Fibroblast of skin of right quadriceps (primary cell): ENCODE measurements at regions not wholly inside any gene's neighbourhood (a gene's known extent, or its start where the extent isn't known, plus 50 kb on each side); places are given as distances from the start of the nearest gene placed in this dataset.

ENCODE experiments used
- DNase-seq: peaks from one replicate; pipeline ENCODE4 v3.0.0-alpha.2; 2013

DNA sequence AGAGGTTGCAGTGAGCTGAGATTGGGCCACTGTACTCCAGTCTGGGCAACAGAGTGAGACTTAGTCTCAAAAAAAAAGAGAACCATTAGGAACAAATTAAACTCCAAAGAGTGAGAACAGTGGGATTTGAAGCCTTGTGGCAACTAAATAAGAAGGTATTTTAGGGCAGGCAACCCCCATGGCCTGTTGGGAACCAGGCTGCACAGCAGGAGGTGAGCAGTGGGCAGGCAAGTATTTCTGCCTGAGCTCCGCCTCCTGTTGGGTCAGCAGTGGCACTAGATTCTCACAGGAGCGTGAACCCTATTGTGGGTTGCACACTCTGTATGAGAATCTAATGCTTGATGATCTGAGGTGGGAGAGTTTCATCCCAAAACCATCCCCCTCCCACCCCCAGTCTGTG, 57.6 kb upstream of the MED9 start:
- DNase-seq, result no peak

DNA sequence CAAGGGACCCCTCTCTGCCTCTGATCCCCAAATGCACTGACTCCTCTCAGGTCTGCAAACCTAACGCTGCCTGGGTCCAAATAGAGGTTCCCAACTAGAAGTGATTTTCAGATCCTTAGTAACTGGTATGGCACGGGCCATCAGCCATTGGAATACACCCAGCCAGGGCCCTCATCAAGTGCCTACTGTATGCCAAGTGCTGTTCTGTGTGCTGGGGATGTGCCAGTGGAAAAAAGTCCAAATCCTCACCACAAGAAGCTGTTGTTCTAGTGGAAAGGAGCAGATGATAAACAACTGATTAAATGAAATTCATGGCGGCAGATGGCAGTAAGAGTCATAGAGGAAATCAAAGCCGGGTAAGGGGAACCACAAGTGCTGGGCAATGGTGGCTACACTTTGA, 57.2 kb upstream of the MED9 start:
- DNase-seq, result no peak

DNA sequence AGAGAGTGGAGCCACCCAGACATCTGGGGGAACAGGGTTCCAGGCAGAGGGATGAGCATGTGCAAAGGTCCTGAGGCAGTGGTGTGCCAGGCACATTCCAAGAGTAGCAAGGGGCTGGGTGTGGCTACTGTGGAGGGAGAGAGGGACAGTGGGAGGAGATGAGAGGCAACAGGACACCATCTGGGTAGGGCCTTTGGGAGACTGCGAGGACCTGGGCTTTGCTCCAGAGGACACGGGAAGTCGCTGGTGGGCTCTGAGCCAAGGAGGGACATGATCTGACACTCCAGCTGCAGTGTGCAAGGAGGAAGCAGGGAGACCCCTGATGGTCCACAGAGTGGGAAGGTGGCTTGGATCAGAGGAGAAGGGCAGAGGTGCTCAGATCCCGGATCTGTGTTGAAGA, 56.7 kb upstream of the MED9 start:
- DNase-seq, result no peak

DNA sequence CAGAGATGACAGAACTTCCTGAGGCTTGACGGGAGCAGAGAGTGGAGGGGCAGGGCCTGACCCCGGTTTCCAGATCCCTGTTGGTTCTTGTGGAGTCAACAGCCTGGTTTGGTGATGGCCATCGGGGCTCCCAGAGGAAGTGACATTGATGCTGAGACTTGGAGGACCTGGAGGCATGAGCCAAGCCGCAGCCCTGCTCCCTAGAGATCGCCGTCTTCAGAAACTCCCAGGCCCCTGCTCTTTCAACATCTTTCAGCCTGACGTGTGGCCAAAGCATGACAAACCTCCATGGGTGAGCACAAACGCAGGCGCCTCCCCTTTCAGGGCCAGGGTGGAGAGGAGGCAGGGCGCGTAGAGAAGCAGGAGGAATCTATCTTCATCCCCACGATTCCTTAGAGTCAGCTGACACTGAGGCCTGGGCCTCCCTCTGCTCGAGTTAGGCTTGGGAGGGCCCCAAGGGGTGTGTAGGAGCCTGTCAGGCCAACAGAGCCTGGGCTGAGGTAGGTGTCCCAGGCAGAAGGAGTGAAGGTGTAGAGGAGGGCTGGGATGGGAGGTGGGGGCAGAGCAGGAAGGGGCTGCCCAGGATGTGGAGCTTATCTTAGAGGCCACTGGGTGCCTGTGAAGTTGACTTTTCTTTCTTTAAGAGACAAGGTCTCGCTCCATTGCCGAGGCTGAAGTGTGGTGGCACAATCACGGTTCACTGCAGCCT, 56.1 kb upstream of the MED9 start:
- peak; percentile 51 for DNase-seq

DNA sequence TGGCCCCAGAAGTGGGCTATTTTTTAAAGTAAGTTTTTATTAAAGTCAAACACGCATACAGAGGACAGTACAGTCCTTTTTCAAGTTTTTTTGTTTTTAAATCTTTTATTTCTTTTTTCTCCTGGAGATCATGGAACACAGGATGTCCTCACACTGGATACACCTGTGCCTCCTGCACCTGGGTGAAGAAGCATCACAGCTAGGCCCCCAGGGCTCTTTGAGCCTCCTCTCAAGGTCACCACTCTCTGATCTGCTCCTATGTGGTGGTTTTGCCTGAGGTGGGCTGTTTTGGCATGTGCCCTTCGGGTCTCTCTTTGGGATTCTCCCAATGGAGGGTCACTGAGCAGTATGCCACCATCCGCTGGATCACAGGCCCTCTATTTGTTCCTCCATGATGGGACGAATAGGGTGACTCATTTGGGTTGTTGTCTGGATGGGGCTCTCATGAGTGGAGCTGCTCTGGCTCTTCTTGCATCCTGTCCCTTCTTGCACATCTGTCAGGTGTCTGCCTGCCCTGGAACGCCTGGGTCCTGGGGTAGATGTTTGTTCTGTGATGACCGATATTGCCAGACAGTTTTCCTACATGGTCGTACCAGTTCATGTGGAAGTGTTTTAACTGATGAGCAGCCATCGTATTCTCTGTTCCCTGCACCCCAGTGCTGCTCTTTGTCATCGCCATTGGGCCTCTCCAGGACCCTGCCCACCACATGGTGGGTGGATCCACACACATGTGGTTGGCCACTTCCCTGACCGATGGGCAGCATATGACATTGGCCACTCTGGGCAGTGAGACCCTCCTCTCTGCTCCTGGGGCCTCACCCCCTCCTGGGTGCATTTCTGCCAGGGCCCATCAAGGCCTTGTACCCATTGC, 55.2 kb upstream of the MED9 start:
- no peak for DNase-seq

DNA sequence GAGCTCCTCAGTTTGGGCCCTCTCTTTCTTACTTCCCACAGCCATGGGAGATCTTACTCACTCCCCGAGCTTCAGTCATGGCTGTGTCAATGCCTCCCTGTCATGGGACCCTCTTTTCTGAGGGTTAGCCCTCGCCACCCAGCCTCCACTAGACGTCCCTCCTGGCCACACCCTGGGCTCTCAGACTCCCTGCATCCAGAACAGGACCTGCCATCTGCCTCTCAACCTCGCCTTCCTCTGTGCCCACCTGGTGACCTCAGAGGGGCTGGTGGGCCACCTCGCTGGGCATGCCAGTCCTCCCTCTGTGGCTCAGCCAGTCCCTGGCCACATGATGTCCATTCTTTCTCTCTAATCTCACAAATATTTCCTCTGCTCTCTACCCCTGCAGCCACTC, 54.6 kb upstream of the MED9 start:
- DNase-seq, result no peak

DNA sequence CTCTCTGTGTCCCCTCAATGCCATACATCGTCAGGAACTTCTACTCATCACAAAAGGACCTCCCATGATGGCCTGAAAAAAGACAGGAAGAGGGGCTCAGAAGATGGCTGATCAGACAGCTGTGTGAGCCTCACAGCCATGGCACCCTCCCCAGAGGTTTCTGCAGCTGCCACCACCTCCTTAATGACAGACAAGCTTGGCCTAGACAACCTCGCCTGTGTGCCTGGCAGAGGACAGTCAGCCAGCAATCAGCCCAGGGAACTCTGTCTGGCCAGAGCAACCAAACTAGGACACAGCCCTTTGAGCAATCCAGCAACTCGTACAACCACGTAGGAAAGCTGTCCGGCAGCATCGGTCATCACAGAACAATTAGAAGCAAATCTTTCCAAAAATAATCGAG, 54.2 kb upstream of the MED9 start:
- DNase-seq, result no peak

DNA sequence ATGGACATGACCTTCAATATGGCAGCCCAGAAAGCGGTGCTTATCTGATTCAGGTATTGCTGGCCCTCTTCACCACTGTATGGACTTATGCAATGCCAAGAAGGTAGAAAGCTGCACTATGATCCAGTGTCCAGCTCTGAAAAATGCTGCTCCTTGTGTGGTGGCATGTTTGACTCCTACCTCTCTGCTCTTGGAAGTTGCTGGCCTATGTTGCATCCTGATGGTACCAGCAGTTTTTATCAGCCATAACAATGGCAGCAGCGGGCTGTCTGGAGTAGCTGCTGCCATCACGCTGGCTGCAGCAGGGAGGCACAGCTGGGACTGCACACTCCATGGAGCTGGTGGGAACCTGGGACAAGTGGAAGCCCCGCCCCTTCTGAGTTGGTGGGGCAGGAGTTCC, 53.1 kb upstream of the MED9 start:
- DNase-seq, result no peak

DNA sequence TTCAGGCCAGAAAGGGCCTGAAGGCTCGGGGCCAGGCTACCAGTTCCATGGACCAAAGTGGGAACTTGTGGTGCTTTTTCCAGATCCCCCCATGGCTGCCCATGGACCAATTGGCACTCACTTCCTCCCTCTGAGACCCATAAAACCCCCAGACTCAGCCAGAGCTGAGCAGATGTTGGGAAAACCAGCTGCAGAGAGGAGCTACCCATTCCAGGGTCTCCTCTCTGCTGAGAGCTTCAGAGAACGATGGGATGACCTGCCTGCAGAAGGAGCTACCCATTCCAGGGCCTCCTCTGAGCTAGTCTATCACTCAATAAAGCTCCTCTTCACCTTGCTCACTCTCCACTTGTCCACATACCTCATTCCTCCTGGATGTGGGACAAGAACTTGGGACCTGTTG, 52.2 kb upstream of the MED9 start:
- no peak for DNase-seq

DNA sequence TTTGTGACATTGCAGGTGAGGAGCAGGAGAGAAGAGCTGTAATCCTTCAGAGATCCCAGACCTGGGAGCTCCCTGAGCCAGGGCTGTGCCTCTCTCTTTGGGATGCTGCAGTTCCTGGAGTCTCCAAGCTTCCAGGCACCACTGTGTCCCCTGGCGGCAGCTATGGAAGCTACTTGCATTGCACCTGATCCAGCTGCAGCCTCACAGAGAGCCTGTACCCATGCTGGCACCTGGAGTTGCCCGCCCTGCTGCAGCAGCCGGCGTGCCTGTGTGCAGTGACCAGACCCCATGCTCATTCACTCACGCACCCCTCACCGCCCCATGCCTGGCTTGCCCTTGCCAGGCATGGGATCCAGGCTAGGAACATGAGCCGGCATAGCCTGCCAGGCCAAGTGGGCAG, 51.8 kb upstream of the MED9 start:
- DNase-seq, result no peak

DNA sequence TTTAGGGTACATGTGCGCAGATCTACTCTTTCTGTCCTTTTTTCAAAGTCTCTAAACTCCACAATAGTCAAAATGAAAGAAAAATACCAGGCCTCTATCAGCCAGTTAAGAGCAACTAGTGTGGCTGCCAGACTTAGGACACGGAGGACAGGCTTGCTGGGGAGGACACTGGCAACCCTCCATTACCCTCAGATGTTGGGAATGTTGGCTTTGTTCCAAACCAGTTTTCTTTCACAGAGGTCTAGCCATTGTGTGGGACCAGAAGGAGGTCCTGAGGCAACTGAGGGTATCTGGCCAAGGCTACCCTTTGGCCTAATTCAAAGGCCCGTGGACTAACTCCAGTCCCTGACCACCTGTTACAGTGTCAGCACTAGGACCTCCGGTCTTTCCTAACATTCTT, 51.2 kb upstream of the MED9 start:
- no peak for DNase-seq

DNA sequence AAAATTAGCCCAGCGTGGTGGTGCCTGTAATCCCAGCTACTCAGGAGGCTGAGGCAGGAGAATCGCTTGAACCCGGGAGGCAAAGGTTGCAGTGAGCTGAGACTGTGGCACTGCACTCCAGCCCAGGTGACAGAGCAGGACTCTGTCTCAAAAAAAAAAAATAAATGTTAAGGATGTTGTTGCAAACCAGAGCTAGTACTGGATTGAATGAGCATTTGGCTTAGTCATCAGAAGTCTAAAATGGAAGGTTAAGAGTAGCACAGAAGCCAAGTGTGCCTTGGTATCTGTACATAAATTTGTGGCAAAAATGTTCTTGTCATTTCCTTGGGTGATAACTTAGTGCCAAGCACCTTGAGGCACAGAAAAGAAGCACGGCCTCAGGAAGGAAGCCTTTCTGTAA, 50.6 kb upstream of the MED9 start:
- DNase-seq, result no peak
